IMR-90 (cell line): ENCODE measurements at regions not wholly inside any gene's neighbourhood (a gene's known extent, or its start where the extent isn't known, plus 50 kb on each side); places are given as distances from the start of the nearest gene placed in this dataset.

Experiments used
- ATAC-seq: fragments of 200-7000 bp; cut with Tn5 transposase; 2 replicates; pipeline ENCODE4 v1.9.1; 2020; ENCODE audit warnings: low read depth, mild to moderate bottlenecking, moderate library complexity
- BruUV-seq: library from RNA; stranded (reverse); fragments of 400-500 nt; replicated peaks from 2 replicates; lab custom pipeline; 2021; lab: Mats Ljungman, UMichigan
- CTCF ChIA-PET: fragments of 300-600 bp; formaldehyde crosslinking; extraction: SDS; loops from one replicate; lab custom pipeline; 2021; ENCODE audit warnings: antibody characterized with exemption; lab: Yijun Ruan, JAX
- POLR2A ChIA-PET: fragments of 300-600 bp; sonication (Branson Sonifier 250); formaldehyde crosslinking; loops from one replicate; lab custom pipeline; 2022; ENCODE audit warnings: antibody characterized with exemption; ENCODE audit not compliant: unreplicated experiment; lab: Charles Lee
- DNase-seq: peaks from one replicate; pipeline ENCODE4 v3.0.0; 2013
- H2AFZ ChIP-seq: replicated peaks from 2 replicates; pipeline ENCODE3; 2013; ENCODE audit warnings: low read length, mild to moderate bottlenecking; ENCODE audit not compliant: poor library complexity
- H2AK5ac ChIP-seq: 2 replicates; pipeline ENCODE4 v1.6.1; 2013; ENCODE audit warnings: low read depth, low read length, inconsistent platforms
- H2AK9ac ChIP-seq: replicated peaks from 2 replicates; pipeline ENCODE3; 2013; ENCODE audit warnings: mild to moderate bottlenecking, low read depth, low read length, moderate library complexity; ENCODE audit not compliant: poor library complexity
- H2BK120ac ChIP-seq: 2 replicates; pipeline ENCODE4 v1.6.1; 2013; ENCODE audit warnings: low read depth, low read length, inconsistent platforms
- H2BK15ac ChIP-seq: 3 replicates; pipeline ENCODE4 v1.6.1; 2013; ENCODE audit warnings: low read depth, low read length, inconsistent platforms
- H2BK20ac ChIP-seq: 2 replicates; pipeline ENCODE4 v1.6.1; 2013; ENCODE audit warnings: low read depth, mild to moderate bottlenecking, inconsistent platforms, low read length, moderate library complexity
- H2BK5ac ChIP-seq: 2 replicates; pipeline ENCODE4 v1.6.1; 2013; ENCODE audit warnings: mild to moderate bottlenecking, low read depth, low read length, inconsistent platforms; ENCODE audit not compliant: poor library complexity, severe bottlenecking
- H3K14ac ChIP-seq: replicated peaks from 2 replicates; pipeline ENCODE4 v1.6.1; 2013; ENCODE audit warnings: low read depth, low read length, inconsistent platforms
- H3K18ac ChIP-seq: 2 replicates; pipeline ENCODE4 v1.6.1; 2013; ENCODE audit warnings: low read depth, low read length, control low read depth
- H3K23ac ChIP-seq: 2 replicates; pipeline ENCODE4 v1.6.1; 2013; ENCODE audit warnings: low read depth, low read length, inconsistent platforms
- H3K27ac ChIP-seq: 2 replicates; pipeline ENCODE4 v1.5.1; 2013; ENCODE audit warnings: mild to moderate bottlenecking, control low read depth, low read length; ENCODE audit not compliant: insufficient read depth
- H3K27me3 ChIP-seq: 2 replicates; pipeline ENCODE4 v1.6.1; 2013; ENCODE audit warnings: low read length; ENCODE audit not compliant: control insufficient read depth, insufficient read depth
- H3K36me3 ChIP-seq: 2 replicates; pipeline ENCODE4 v1.6.1; 2013; ENCODE audit warnings: low read length, mixed read lengths; ENCODE audit not compliant: control insufficient read depth, insufficient read depth
- H3K4ac ChIP-seq: 2 replicates; pipeline ENCODE4 v1.6.1; 2013; ENCODE audit warnings: low read depth, low read length, inconsistent platforms
- H3K4me1 ChIP-seq: 2 replicates; pipeline ENCODE4 v1.6.1; 2013; ENCODE audit warnings: low read length, mixed read lengths; ENCODE audit not compliant: control insufficient read depth, insufficient read depth
- H3K4me2 ChIP-seq: 2 replicates; pipeline ENCODE4 v1.6.1; 2013; ENCODE audit warnings: low read depth, mild to moderate bottlenecking, control low read depth, low read length, moderate library complexity
- H3K4me3 ChIP-seq: 2 replicates; pipeline ENCODE4 v1.5.1; 2013; ENCODE audit warnings: low read depth, mild to moderate bottlenecking, control low read depth, low read length, moderate library complexity; ENCODE audit not compliant: insufficient read depth
- H3K56ac ChIP-seq: 2 replicates; pipeline ENCODE4 v1.6.1; 2013; ENCODE audit warnings: low read length, inconsistent platforms; ENCODE audit not compliant: insufficient read depth; ENCODE audit errors: extremely low read depth
- H3K79me1 ChIP-seq, 2 experiments: 2 replicates each; pipeline ENCODE4 v1.6.1; 2013; ENCODE audit warnings: low read length in 2 of 2, inconsistent platforms in 1 of 2, low read depth in 1 of 2
- H3K9ac ChIP-seq: 2 replicates; pipeline ENCODE4 v1.6.1; 2013; ENCODE audit warnings: low read depth, low read length, control low read depth
- H3K9me1 ChIP-seq: 2 replicates; pipeline ENCODE4 v1.6.1; 2013; ENCODE audit warnings: low read length, inconsistent platforms; ENCODE audit not compliant: insufficient read depth
- H3K9me3 ChIP-seq: 2 replicates; pipeline ENCODE4 v1.6.1; 2013; ENCODE audit warnings: low read length; ENCODE audit not compliant: control insufficient read depth, insufficient read depth
- H4K20me1 ChIP-seq: 2 replicates; pipeline ENCODE4 v1.6.1; 2013; ENCODE audit warnings: low read length, inconsistent platforms; ENCODE audit not compliant: insufficient read depth
- H4K5ac ChIP-seq: 2 replicates; pipeline ENCODE4 v1.6.1; 2013; ENCODE audit warnings: mild to moderate bottlenecking, low read depth, low read length, control low read depth
- H4K8ac ChIP-seq, 2 experiments: 2 replicates each; pipeline ENCODE4 v1.6.1; 2013; ENCODE audit warnings: low read depth in 2 of 2, low read length in 2 of 2, control low read depth in 1 of 2, inconsistent platforms in 1 of 2
- H4K91ac ChIP-seq: 2 replicates; pipeline ENCODE4 v1.6.1; 2013; ENCODE audit warnings: low read depth, low read length, inconsistent platforms; ENCODE audit not compliant: insufficient read depth
- BHLHE40 ChIP-seq: fragments of 150-350 bp; IDR thresholded peaks from 2 replicates; pipeline ENCODE4 v1.6.1; 2016; ENCODE audit warnings: mild to moderate bottlenecking, low read depth, low read length
- CEBPB ChIP-seq: IDR thresholded peaks from 2 replicates; pipeline ENCODE4 v1.6.1; 2012; ENCODE audit warnings: low read depth, low read length, improper control_type of control experiment
- WGBS, 2 experiments: methylation state at CpG; one replicate each; pipeline versions ENCODE4 v1.1.5 to v1.1.7; 2013; ENCODE audit warnings: missing lambda C conversion rate in 2 of 2; ENCODE audit not compliant: insufficient read length in 1 of 2; ENCODE audit errors: extremely low coverage in 2 of 2; 5-methylcytosine and 5-hydroxymethylcytosine counted together
- dilution Hi-C: fragments of 300-500 bp; cut with HindIII; formaldehyde crosslinking; loops from one replicate; pipeline ENCODE4 v1.14.3; 2018; ENCODE audit warnings: low sequenced_read_pairs; ENCODE audit not compliant: unreplicated experiment
- in situ Hi-C: fragments of 300-500 bp; cut with MboI; formaldehyde crosslinking; loops from 3 replicates; pipeline ENCODE4 v1.14.3; 2019; ENCODE audit warnings: low sequenced_read_pairs, inconsistent platforms, mixed read lengths
- intact Hi-C: fragments of 100-400 bp; cut with micrococcal nuclease; formaldehyde crosslinking; loops from 2 replicates; pipeline ENCODE4 v1.10.0; 2022

- no peak overlapping the region for H2AK9ac ChIP-seq
- no peak overlapping the region for H2BK20ac ChIP-seq
- no peak for DNase-seq
- H3K27ac ChIP-seq: no peak overlapping the region
- H3K18ac ChIP-seq: no peak overlapping the region
- H3K4me3 ChIP-seq: no peak overlapping the region
- dilution Hi-C loops (no loop called here), in situ Hi-C loops (no loop called here), intact Hi-C loops (no loop called here)
- no peak overlapping the region for H4K91ac ChIP-seq
- no peak overlapping the region for H3K4ac ChIP-seq
- CTCF ChIA-PET: interaction anchor here (0.6 kb wide), 1 partner anchor 398 kb away, joined by 3 read pairs; no protein-coding TSS in a partner anchor
- H3K23ac ChIP-seq: no peak overlapping the region
- H2BK120ac ChIP-seq: no peak overlapping the region
- H3K56ac ChIP-seq: no peak overlapping the region
- no peak for TF ChIP-seq CEBPB
- TF ChIP-seq BHLHE40: no peak
- no peaks in the 10 kb centered on the region for H3K27me3 ChIP-seq
- peaks cover 2% of the 10 kb centered on the region for H3K4me1 ChIP-seq
- no peak overlapping the region for H2AFZ ChIP-seq
- H3K9ac ChIP-seq: no peak overlapping the region
- H2AK5ac ChIP-seq: no peak overlapping the region
- H4K20me1 ChIP-seq: no peaks in the 10 kb centered on the region
- no CpG with 5 or more reads among the region's 4 CpGs for WGBS, 2 experiments
- H3K14ac ChIP-seq: no peak overlapping the region
- no peaks in the 10 kb centered on the region; the same call in 1 of the 2 replicates for H3K9me1 ChIP-seq
- no peak overlapping the region for H4K8ac ChIP-seq
- no peaks in the 10 kb centered on the region for H3K79me1 ChIP-seq
- no peak overlapping the region for H4K5ac ChIP-seq
- no peak overlapping the region for H2BK15ac ChIP-seq
- no peak overlapping the region for H2BK5ac ChIP-seq
- H3K4me2 ChIP-seq: no peak overlapping the region
- ATAC-seq: no peak
- no peaks in the 10 kb centered on the region for H3K9me3 ChIP-seq
- BruUV-seq: no TSS peak
- H3K36me3 ChIP-seq: no peaks in the 10 kb centered on the region
- POLR2A ChIA-PET: no interaction called here
Measured at GRCh38 chr1:87852410-87853161, 523.9 kb downstream of the LMO4 start.
